22Rv1 (cell line): ENCODE measurements at regions not wholly inside any gene's neighbourhood (a gene's known extent, or its start where the extent isn't known, plus 50 kb on each side); places are given as distances from the start of the nearest gene placed in this dataset.
"Not testable (repeated sequence)": the region's sequence is repeated elsewhere in the genome, so short reads cannot be mapped to it uniquely, and the experiment has no call there.

Experiments used
- H3K27ac ChIP-seq: fragments of 450-650 bp; 2 replicates; pipeline ENCODE4 v1.5.1; 2017
- ZFX ChIP-seq: fragments of 450-650 bp; IDR thresholded peaks from 2 replicates; pipeline ENCODE4 v1.6.1; 2017; ENCODE audit warnings: antibody characterized with exemption, borderline replicate concordance
- TF ChIP-seq, protein P1 (sequence below): fragments of 450-650 bp; IDR thresholded peaks from 2 replicates; pipeline ENCODE4 v1.5.1; 2017; ENCODE audit warnings: mild to moderate bottlenecking

DNA sequence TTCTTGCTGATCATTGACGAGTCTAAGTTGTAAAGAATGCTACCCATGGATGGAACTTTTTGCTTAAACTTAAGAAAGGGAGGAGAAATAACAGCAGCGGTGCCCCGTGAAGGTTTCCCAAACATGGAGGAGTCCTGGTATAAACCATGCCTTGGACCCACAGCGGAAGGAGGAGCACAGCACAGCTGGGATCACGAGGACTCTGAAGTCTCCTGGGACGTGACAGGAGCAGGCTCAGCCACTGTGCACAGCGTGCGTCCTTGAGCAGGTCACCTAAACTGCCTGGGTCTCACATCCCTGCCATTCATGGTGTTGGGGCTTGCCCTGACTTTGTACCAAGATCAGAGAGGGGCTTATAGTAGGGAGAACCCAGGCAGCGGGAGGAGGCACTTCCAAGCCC, 56.1 kb upstream of the UNC93A start:
- TF ChIP-seq, protein P1, sequence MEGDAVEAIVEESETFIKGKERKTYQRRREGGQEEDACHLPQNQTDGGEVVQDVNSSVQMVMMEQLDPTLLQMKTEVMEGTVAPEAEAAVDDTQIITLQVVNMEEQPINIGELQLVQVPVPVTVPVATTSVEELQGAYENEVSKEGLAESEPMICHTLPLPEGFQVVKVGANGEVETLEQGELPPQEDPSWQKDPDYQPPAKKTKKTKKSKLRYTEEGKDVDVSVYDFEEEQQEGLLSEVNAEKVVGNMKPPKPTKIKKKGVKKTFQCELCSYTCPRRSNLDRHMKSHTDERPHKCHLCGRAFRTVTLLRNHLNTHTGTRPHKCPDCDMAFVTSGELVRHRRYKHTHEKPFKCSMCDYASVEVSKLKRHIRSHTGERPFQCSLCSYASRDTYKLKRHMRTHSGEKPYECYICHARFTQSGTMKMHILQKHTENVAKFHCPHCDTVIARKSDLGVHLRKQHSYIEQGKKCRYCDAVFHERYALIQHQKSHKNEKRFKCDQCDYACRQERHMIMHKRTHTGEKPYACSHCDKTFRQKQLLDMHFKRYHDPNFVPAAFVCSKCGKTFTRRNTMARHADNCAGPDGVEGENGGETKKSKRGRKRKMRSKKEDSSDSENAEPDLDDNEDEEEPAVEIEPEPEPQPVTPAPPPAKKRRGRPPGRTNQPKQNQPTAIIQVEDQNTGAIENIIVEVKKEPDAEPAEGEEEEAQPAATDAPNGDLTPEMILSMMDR, result no peak
- no peak for TF ChIP-seq ZFX
- H3K27ac ChIP-seq, result no peak overlapping the region

DNA sequence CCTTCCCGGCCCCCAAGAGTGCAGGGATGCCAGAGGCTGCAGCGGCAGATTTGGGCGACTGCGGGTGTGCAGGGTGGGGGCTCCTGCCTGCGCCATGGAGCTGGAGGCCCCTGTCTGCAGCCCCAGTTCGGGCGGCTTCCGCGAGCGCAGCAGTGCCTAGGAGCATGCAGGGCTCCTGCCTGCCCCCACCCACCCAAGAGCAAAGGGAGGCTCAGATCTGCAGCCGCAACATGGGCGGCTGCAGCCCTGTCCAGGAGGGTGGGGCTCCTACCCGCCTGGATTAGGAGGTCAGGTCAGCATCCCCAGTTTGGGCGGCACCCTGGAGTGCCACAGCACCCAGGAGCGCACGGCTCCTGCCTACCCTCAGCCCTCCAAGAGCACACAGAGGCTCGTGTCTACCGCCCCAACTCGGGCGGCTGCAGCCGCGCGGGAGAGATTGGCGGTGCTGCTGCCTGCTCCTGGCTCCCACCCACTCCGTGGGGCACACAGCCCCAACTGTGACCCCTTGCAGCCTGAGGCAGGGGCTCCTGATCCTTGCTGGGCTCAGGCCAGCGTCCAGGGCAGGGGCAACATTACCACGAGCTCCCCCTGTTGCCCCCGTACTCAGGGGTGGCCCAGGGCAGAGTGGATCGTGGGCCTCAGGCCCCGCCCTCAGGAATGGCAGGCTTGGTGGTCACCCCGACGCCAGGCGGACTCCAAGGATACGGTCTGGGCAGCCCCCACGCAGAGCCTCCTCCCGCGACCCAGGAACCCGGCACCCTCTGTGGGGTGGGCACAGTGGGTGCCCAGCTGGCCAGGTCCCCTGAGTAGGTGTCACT, 55.5 kb upstream of the UNC93A start:
- H3K27ac ChIP-seq, result no peak overlapping the region
- TF ChIP-seq, protein P1, result no peak
- no peak for TF ChIP-seq ZFX

DNA sequence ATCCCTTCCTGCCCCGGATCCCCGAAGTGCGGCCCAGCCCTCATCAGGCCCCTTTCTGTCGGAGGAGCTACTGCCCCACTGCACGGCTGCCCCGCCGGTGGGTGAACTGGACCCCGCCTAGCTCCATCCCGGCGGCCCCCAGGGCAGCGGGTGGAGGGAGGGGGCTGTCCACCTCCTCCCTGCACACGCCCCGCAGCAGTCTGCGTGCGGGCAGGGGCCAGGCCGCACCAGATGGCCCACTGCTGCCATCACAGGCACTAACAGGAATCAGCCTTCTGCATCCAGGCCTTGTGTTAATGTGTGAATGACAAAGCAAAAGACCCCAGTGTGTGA, 54.9 kb upstream of the UNC93A start:
- TF ChIP-seq, protein P1, result no peak
- TF ChIP-seq ZFX, result no peak
- no peak overlapping the region for H3K27ac ChIP-seq

DNA sequence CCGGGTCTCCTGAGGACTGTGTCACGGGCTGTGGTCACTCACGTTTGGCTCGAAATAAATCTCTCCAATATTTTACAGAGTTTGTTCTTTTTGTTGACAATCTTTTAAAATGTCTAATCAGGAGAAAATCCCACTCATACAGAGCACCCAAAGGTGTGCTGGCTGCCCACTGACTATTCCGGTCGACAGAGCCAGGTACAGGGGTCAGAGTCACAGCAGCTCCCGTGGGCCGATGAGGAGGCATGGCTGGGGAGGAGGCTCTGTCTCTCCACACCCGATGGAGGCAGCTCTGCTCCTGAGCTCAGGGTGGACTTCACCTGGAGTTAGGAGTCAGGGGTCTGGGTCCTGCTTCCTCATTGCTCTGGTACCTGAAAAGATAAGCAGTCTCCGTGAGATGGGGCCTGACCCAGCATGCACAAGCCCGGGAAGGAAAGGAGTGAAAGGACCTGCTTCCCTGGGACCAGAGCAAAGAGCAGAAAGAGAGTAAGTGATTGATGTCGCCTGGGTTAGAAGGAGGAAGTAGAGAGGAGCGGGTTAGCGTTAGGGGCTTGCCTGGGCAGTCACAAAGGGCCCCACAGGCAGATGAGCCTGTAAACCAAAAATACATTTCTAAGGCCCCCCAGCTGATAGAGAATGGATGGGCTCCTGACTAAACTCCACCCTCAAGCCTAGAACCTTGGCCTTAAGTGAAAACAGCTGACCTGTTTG, 53.5 kb upstream of the UNC93A start:
- no peak overlapping the region for H3K27ac ChIP-seq
- no peak for TF ChIP-seq ZFX
- TF ChIP-seq, protein P1, result no peak

DNA sequence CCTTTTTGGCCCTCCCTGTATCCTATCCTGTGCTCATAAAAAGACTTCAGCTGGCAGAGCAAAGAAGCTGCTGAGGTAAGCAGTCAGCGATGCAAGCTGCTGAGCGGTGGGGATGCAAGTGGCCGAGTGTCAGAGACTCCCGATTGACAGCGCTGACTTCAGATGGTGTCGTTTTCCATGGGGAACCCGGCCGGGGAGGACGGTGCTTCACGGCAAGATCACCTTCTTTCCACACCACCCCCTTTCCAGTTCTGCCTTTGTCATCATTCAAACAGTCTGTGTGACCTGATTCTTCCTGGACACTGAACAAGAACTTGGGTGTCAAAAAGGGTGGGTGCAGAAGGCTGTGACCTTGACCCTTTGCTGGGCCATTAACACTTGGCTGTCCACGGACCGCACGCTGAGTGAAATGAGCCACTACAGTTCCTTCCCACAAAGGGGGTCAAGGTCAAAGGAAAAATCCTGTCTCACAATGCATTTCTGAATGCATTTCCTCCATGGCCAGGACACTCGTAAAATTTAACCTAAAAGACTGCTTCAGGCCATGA, 52.9 kb upstream of the UNC93A start:
- no peak overlapping the region for H3K27ac ChIP-seq
- no peak for TF ChIP-seq ZFX
- TF ChIP-seq, protein P1, result no peak

DNA sequence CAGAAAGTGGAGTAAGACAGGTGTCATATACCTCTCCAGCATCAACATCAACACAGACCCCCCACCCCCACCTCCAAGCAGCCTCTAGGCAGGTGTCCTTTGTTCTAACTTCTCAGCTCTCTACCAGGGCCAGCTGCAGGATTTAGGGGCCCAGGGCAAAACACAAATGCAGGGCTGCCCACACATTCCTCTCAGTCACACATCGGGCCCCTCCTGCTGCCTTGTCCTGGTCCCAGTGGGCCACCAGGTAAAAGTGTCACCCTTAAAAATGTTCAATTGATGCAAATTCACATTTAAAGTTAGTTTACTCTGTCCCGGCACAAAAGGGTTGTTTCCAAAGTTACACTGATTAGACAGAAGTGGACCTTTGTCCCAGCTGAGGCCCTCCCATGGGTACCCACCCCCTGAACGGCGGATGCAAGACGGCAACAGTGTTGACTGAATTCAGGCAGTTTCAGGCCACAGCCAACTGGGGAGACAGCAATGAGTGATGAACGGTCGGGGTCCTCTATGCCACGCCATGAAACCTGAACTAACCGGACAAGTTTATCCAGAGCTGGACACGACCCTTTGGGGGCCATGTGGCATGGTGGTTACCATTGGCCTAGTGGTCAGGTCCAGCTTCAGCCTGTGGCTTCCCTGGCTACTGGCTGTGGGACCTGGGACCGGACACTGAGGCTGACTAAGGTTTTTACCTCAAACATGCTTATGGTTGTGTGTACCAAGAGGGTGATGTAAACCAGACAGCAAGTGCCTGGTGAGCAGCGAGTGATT, 52.2 kb upstream of the UNC93A start:
- H3K27ac ChIP-seq, result no peak overlapping the region
- TF ChIP-seq, protein P1, result no peak
- no peak for TF ChIP-seq ZFX

DNA sequence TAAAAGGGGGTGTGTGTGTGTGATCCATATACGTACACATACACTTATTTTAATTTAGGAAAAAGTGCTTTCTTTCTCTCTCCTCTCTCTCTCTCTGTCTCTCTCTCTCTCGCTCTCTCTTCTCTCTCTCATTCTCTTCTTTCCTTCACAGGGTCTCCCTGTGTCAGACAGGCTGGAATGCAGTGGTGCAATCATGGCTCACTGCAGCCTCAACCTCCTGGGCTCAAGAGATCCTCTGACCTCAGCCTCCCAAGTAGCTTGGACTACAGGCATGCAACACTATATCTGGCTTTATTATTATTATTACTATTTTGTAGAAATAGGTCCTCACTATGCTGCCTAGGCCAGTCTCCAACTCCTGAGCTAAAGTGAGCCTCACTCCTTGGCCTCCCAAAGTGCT, 51.6 kb upstream of the UNC93A start:
- H3K27ac ChIP-seq, result not testable (repeated sequence)
